Endothelial cell of umbilical vein (primary cell): ENCODE measurements at regions not wholly inside any gene's neighbourhood (a gene's known extent, or its start where the extent isn't known, plus 50 kb on each side); places are given as distances from the start of the nearest gene placed in this dataset.

Experiments used
- BruUV-seq: library from RNA; stranded (reverse); fragments of 400-500 nt; replicated peaks from 2 replicates; lab custom pipeline; 2021; lab: Mats Ljungman, UMichigan
- CTCF ChIA-PET: fragments of 300-600, 350-600 bp; sonication (Branson Sonifier 250); formaldehyde crosslinking; loops from one replicate; lab custom pipeline; 2021; ENCODE audit warnings: antibody characterized with exemption, inconsistent platforms; lab: Charles Lee
- POLR2A ChIA-PET: fragments of 300-600, 350-600 bp; sonication (Branson Sonifier 250); formaldehyde crosslinking; loops from one replicate; lab custom pipeline; 2021; ENCODE audit warnings: antibody characterized with exemption, inconsistent platforms; lab: Charles Lee
- DNase-seq: peaks from one replicate; pipeline ENCODE4 v3.0.0-alpha.2; 2011; ENCODE audit warnings: low read depth, low spot score
- FAIRE-seq: peaks from 2 replicates; lab custom pipeline; 2011; peaks lifted over from hg19 to GRCh38; lab: Jason Lieb, UNC
- H2AFZ ChIP-seq: 2 replicates; pipeline ENCODE4 v1.6.0; 2012; ENCODE audit warnings: low read depth, low read length, control low read depth, inconsistent platforms
- H3K27ac ChIP-seq: 2 replicates; pipeline ENCODE4 v1.5.1; 2011; ENCODE audit warnings: low read depth, mild to moderate bottlenecking, control low read depth, low read length, moderate library complexity; ENCODE audit not compliant: insufficient read depth
- H3K27me3 ChIP-seq, 2 experiments: 2 replicates each; pipeline versions ENCODE4 v1.6.0 to v1.6.1; 2011; ENCODE audit warnings: low read length in 2 of 2, mixed read lengths in 1 of 2; ENCODE audit not compliant: control insufficient read depth in 2 of 2, insufficient read depth in 2 of 2
- H3K36me3 ChIP-seq, 2 experiments: 2 replicates in 1 of 2; 3 replicates in 1 of 2; pipeline ENCODE4 v1.5.1; 2011; ENCODE audit warnings: low read length in 2 of 2, mild to moderate bottlenecking in 1 of 2, moderate library complexity in 1 of 2; ENCODE audit not compliant: control insufficient read depth in 2 of 2, insufficient read depth in 2 of 2; ENCODE audit errors: extremely low read depth in 1 of 2
- H3K4me1 ChIP-seq: 3 replicates; pipeline ENCODE4 v1.5.1; 2011; ENCODE audit warnings: mild to moderate bottlenecking, low read length; ENCODE audit not compliant: control insufficient read depth, insufficient read depth; ENCODE audit errors: extremely low read depth
- H3K4me2 ChIP-seq: 2 replicates; pipeline ENCODE4 v1.6.1; 2011; ENCODE audit warnings: low read length, control low read depth, mixed read lengths; ENCODE audit not compliant: insufficient read depth
- H3K4me3 ChIP-seq, 3 experiments: fragments of 200-600 bp in 1 of 3; sonication (generic), shearing (Covaris generic) in 1 of 3; replicated peaks in 1 of 3; 2 replicates each; pipeline ENCODE4 v1.5.1; 2011 to 2016; ENCODE audit warnings: control low read depth in 3 of 3, low read length in 3 of 3, mild to moderate bottlenecking in 2 of 3, inconsistent platforms in 1 of 3, low read depth in 1 of 3, moderate library complexity in 1 of 3; ENCODE audit not compliant: insufficient read depth in 1 of 3
- H3K79me2 ChIP-seq: 2 replicates; pipeline ENCODE4 v1.6.0; 2012; ENCODE audit warnings: low read length, inconsistent platforms; ENCODE audit not compliant: control insufficient read depth, insufficient read depth
- H3K9ac ChIP-seq: replicated peaks from 2 replicates; pipeline ENCODE3; 2011; ENCODE audit warnings: low read length, control low read depth; ENCODE audit not compliant: insufficient read depth; ENCODE audit errors: extremely low read depth
- H3K9me1 ChIP-seq: replicated peaks from 3 replicates; pipeline ENCODE4 v1.6.0; 2011; ENCODE audit warnings: mild to moderate bottlenecking, low read length; ENCODE audit not compliant: control insufficient read depth, insufficient read depth; ENCODE audit errors: extremely low read depth
- H3K9me3 ChIP-seq: replicated peaks from 2 replicates; pipeline ENCODE4 v1.5.1; 2012; ENCODE audit warnings: low read length, inconsistent platforms; ENCODE audit not compliant: control insufficient read depth, insufficient read depth
- H4K20me1 ChIP-seq: replicated peaks from 2 replicates; pipeline ENCODE3; 2011; ENCODE audit warnings: mild to moderate bottlenecking, low read length; ENCODE audit not compliant: control insufficient read depth, insufficient read depth; ENCODE audit errors: extremely low read depth
- EZH2 ChIP-seq: IDR thresholded peaks from 2 replicates; pipeline ENCODE4 v1.6.1; 2012; ENCODE audit warnings: borderline replicate concordance, low read depth, mild to moderate bottlenecking, moderate library complexity, low read length, inconsistent platforms; ENCODE audit not compliant: severe bottlenecking
- FOS ChIP-seq: IDR thresholded peaks from 2 replicates; pipeline ENCODE4 v1.6.1; 2011; ENCODE audit warnings: mild to moderate bottlenecking, low read length, moderate library complexity, borderline replicate concordance; ENCODE audit not compliant: insufficient read depth
- GATA2 ChIP-seq: IDR thresholded peaks from 2 replicates; pipeline ENCODE4 v1.7.0; 2011; ENCODE audit warnings: low read depth, mild to moderate bottlenecking, moderate library complexity, mixed read lengths, low read length; ENCODE audit not compliant: insufficient read length, insufficient read depth
- JUN ChIP-seq: IDR thresholded peaks from 2 replicates; pipeline ENCODE4 v1.6.1; 2011; ENCODE audit warnings: borderline replicate concordance, low read depth; ENCODE audit not compliant: insufficient read length, insufficient read depth
- MYC ChIP-seq: IDR thresholded peaks from one replicate; pipeline ENCODE4 v1.6.1; 2011; ENCODE audit warnings: mild to moderate bottlenecking, low read depth, low read length
- POLR2A ChIP-seq: IDR thresholded peaks from 2 replicates; pipeline ENCODE4 v1.6.1; 2012; ENCODE audit warnings: low read depth, mild to moderate bottlenecking, control low read depth, low read length
- POLR2AphosphoS5 ChIP-seq: IDR thresholded peaks from 2 replicates; pipeline ENCODE4 v1.6.1; 2012; ENCODE audit warnings: low read depth, mild to moderate bottlenecking, control low read depth, low read length, moderate library complexity; ENCODE audit not compliant: insufficient read depth
- dilution Hi-C: fragments of 300-500 bp; cut with MboI; formaldehyde crosslinking; loops from one replicate; pipeline ENCODE4 v1.15.0; 2019; ENCODE audit warnings: low sequenced_read_pairs; ENCODE audit not compliant: extremely low pct_ligation_motif_present
- intact Hi-C: fragments of 100-400 bp; cut with micrococcal nuclease; formaldehyde crosslinking; loops from one replicate; pipeline ENCODE4 v1.10.0; 2022
- TF ChIP-seq, protein P1 (sequence below), 2 donors: IDR thresholded peaks; 1 replicate in 1 of 2; 2 replicates in 1 of 2; pipeline ENCODE4 v1.5.1; 2011; ENCODE audit warnings: low read length in 2 of 2, mild to moderate bottlenecking in 2 of 2, moderate library complexity in 2 of 2, control low read depth in 1 of 2, inconsistent platforms in 1 of 2, low read depth in 1 of 2; ENCODE audit not compliant: insufficient read depth in 1 of 2; ENCODE audit errors: extremely low read depth in 1 of 2
- TF ChIP-seq, protein P2 (sequence below): IDR thresholded peaks from 2 replicates; pipeline ENCODE4 v1.6.1; 2011; ENCODE audit not compliant: insufficient read depth, insufficient read length

DNA sequence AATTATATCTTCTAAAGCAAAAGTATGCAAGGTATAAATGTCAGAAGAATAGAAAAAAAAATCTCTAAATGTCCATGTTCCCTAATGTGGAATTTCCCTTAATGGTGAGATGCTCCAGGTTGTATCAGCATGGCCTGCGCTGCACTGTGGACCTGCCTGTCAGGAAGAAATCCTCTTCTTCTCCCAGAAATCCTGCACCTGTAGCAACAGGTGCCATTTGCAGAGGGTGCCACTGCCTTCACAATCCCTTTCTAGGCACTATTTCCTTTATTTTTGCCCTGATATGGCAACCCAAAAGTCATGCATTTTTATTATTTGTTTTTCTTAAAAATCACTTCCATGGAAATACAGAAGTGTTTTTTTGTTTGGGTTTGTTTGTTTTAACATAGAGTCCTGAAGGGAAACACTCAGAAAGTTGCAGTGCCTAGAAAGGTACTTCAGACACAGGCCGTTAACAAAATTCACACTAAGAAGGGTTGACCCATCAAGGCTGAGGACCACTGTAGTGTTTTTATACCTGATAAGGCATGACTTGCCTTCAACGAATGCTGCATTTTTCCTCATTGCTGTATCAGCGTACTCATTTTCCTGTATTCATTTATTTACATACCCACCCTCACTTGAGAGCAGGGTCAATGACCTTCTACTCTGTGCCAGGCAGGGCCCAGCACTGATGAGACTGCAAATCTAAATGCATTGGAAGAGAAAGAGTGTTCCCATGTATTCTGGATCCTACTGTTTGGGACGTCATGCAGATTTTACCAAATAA, 177.8 kb downstream of the SNX18 start:
- ChIA-PET POLR2A (no interaction called here), CTCF (no interaction called here)
- Histone ChIP-seq H3K79me2 (no peaks in the 10 kb centered on the region), H3K9ac (no peak overlapping the region), H3K27ac (no peak overlapping the region), H3K9me1 (no peaks in the 10 kb centered on the region), H3K27me3 (no peaks in the 10 kb centered on the region), H3K4me1 (no peaks in the 10 kb centered on the region), H2AFZ (no peak overlapping the region), H4K20me1 (no peaks in the 10 kb centered on the region), H3K4me2 (no peak overlapping the region), H3K4me3 (no peak overlapping the region), H3K36me3 (no peaks in the 10 kb centered on the region), H3K9me3 (no peaks in the 10 kb centered on the region)
- BruUV-seq = no TSS peak
- no peak for FAIRE-seq
- dilution Hi-C loops = no loop called here
- DNase-seq = no peak
- intact Hi-C loops = no loop called here
- TF ChIP-seq EZH2 = no peak
- TF ChIP-seq FOS = no peak
- TF ChIP-seq POLR2A = no peak
- no peak for TF ChIP-seq MYC
- TF ChIP-seq, protein P1, sequence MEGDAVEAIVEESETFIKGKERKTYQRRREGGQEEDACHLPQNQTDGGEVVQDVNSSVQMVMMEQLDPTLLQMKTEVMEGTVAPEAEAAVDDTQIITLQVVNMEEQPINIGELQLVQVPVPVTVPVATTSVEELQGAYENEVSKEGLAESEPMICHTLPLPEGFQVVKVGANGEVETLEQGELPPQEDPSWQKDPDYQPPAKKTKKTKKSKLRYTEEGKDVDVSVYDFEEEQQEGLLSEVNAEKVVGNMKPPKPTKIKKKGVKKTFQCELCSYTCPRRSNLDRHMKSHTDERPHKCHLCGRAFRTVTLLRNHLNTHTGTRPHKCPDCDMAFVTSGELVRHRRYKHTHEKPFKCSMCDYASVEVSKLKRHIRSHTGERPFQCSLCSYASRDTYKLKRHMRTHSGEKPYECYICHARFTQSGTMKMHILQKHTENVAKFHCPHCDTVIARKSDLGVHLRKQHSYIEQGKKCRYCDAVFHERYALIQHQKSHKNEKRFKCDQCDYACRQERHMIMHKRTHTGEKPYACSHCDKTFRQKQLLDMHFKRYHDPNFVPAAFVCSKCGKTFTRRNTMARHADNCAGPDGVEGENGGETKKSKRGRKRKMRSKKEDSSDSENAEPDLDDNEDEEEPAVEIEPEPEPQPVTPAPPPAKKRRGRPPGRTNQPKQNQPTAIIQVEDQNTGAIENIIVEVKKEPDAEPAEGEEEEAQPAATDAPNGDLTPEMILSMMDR (IDR thresholded peaks at IDR 0.05; ENCODE audit: extremely low read depth in 1 of 2, insufficient read depth in 1 of 2, low read depth in 1 of 2, low read length in 2 of 2) = no peak
- no peak for TF ChIP-seq POLR2AphosphoS5
- TF ChIP-seq, protein P2, sequence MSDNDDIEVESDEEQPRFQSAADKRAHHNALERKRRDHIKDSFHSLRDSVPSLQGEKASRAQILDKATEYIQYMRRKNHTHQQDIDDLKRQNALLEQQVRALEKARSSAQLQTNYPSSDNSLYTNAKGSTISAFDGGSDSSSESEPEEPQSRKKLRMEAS = no peak
- TF ChIP-seq GATA2 = no peak
- no peak for TF ChIP-seq JUN
